ENCODE measurements at regions not wholly inside any gene's neighbourhood (a gene's known extent, or its start where the extent isn't known, plus 50 kb on each side); places are given as distances from the start of the nearest gene placed in this dataset.

- TF ChIP-seq FOXM1 (IDR thresholded peaks at IDR 0.05; ENCODE audit: borderline replicate concordance, low read depth) (no peak), YY1 (IDR thresholded peaks at IDR 0.05; ENCODE audit: low read depth) (no peak), REST (IDR thresholded peaks at IDR 0.05; ENCODE audit: low read depth) (no peak), CEBPB (IDR thresholded peaks at IDR 0.05) (no peak), ZBTB7A (IDR thresholded peaks at IDR 0.05; ENCODE audit: low read depth) (no peak), TAF1 (IDR thresholded peaks at IDR 0.05; ENCODE audit: low read depth) (no peak), NFIC (IDR thresholded peaks at IDR 0.05) (no peak), CREB1 (IDR thresholded peaks at IDR 0.05; ENCODE audit: low read depth) (no peak), USF1 (IDR thresholded peaks at IDR 0.05) (no peak), RAD21 (IDR thresholded peaks at IDR 0.05; ENCODE audit: low read depth) (no peak), EGR1 (IDR thresholded peaks at IDR 0.05) (no peak), TEAD4 (IDR thresholded peaks at IDR 0.05) (no peak), MAX (IDR thresholded peaks at IDR 0.05) (no peak), EP300 (IDR thresholded peaks at IDR 0.05; ENCODE audit: borderline replicate concordance) (no peak)
These were observed 178.5 kb upstream of the IRX3 start for GRCh38 chr16:54465063-54465462.

- TF ChIP-seq REST (IDR thresholded peaks at IDR 0.05; ENCODE audit: low read depth) = no peak
- no peak for TF ChIP-seq YY1 (IDR thresholded peaks at IDR 0.05; ENCODE audit: low read depth)
- no peak for TF ChIP-seq MAX (IDR thresholded peaks at IDR 0.05)
- TF ChIP-seq EP300 (IDR thresholded peaks at IDR 0.05; ENCODE audit: borderline replicate concordance) = no peak
- no peak for TF ChIP-seq RAD21 (IDR thresholded peaks at IDR 0.05; ENCODE audit: low read depth)
- TF ChIP-seq CEBPB (IDR thresholded peaks at IDR 0.05) = no peak
- TF ChIP-seq TEAD4 (IDR thresholded peaks at IDR 0.05) = no peak
- TF ChIP-seq EGR1 (IDR thresholded peaks at IDR 0.05) = no peak
- no peak for TF ChIP-seq TAF1 (IDR thresholded peaks at IDR 0.05; ENCODE audit: low read depth)
- TF ChIP-seq USF1 (IDR thresholded peaks at IDR 0.05) = no peak
- TF ChIP-seq CREB1 (IDR thresholded peaks at IDR 0.05; ENCODE audit: low read depth) = no peak
These were observed 176.2 kb upstream of the IRX3 start for GRCh38 chr16:54462771-54463170.

- TF ChIP-seq CEBPB (IDR thresholded peaks at IDR 0.05) (no peak), TCF12 (IDR thresholded peaks at IDR 0.05; ENCODE audit: low read depth) (no peak), CREB1 (IDR thresholded peaks at IDR 0.05; ENCODE audit: low read depth) (no peak), REST (IDR thresholded peaks at IDR 0.05; ENCODE audit: low read depth) (no peak), EGR1 (IDR thresholded peaks at IDR 0.05) (no peak)
These were observed 175.6 kb upstream of the IRX3 start for GRCh38 chr16:54462151-54462651.

- TF ChIP-seq TCF12 (IDR thresholded peaks at IDR 0.05; ENCODE audit: low read depth) (no peak), USF1 (IDR thresholded peaks at IDR 0.05) (no peak)
These were observed 173.8 kb upstream of the IRX3 start for GRCh38 chr16:54460263-54460860.
